ES-I3 (cell line): ENCODE measurements at regions not wholly inside any gene's neighbourhood (a gene's known extent, or its start where the extent isn't known, plus 50 kb on each side); places are given as distances from the start of the nearest gene placed in this dataset.

Experiments used
- H3K36me3 ChIP-seq: 2 replicates; pipeline ENCODE4 v1.6.1; 2013; ENCODE audit warnings: mild to moderate bottlenecking, low read length, control low read depth, moderate library complexity; ENCODE audit not compliant: insufficient read depth
- H3K4me1 ChIP-seq: 2 replicates; pipeline ENCODE4 v1.6.1; 2013; ENCODE audit warnings: mild to moderate bottlenecking, control low read depth, low read length; ENCODE audit not compliant: insufficient read depth
- H3K9ac ChIP-seq: 2 replicates; pipeline ENCODE4 v1.6.1; 2013; ENCODE audit warnings: low read depth, mild to moderate bottlenecking, low read length, moderate library complexity
- H3K9me3 ChIP-seq: 2 replicates; pipeline ENCODE4 v1.6.1; 2013; ENCODE audit warnings: mild to moderate bottlenecking, low read length, moderate library complexity; ENCODE audit not compliant: control insufficient read depth, insufficient read depth

GRCh38 chr14:98321841-98322240, 950.2 kb downstream of the BCL11B start:
- Histone ChIP-seq H3K9ac (no peak overlapping the region), H3K9me3 (no peaks in the 10 kb centered on the region; the same call in 1 of the 2 replicates), H3K36me3 (no peaks in the 10 kb centered on the region), H3K4me1 (no peaks in the 10 kb centered on the region)

GRCh38 chr14:98323836-98324235, 948.2 kb downstream of the BCL11B start:
- Histone ChIP-seq H3K9me3 (peaks cover 3% of the 10 kb centered on the region; the same call in 1 of the 2 replicates), H3K4me1 (no peaks in the 10 kb centered on the region), H3K9ac (no peak overlapping the region), H3K36me3 (no peaks in the 10 kb centered on the region)

DNA sequence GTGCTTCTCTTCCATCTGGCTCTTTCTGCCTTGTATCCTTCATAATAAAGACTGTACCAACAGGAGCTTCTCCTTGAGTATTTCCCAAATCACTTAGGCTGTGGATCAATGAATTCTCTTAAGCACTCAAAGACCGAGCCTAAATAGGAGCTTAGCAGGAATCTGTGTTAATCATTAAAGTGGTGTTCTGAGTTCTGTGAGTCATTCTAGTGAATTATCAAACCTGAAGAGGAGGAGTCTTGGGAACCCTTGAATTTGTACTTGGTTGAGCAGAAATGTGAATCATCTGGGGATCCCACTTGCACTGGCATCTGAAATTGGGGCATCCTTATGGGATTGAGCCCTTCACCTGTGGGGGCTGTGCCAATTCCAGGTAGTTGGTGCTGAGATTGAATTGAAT, 946.2 kb downstream of the BCL11B start:
- Histone ChIP-seq H3K36me3 (no peaks in the 10 kb centered on the region), H3K9me3 (peaks cover 3% of the 10 kb centered on the region; the same call in 1 of the 2 replicates), H3K9ac (no peak overlapping the region), H3K4me1 (no peaks in the 10 kb centered on the region)

GRCh38 chr14:98328496-98328895, 943.5 kb downstream of the BCL11B start:
- Histone ChIP-seq H3K9me3 (peaks cover 6% of the 10 kb centered on the region; the same call in 1 of the 2 replicates), H3K4me1 (no peaks in the 10 kb centered on the region), H3K9ac (no peak overlapping the region)

DNA sequence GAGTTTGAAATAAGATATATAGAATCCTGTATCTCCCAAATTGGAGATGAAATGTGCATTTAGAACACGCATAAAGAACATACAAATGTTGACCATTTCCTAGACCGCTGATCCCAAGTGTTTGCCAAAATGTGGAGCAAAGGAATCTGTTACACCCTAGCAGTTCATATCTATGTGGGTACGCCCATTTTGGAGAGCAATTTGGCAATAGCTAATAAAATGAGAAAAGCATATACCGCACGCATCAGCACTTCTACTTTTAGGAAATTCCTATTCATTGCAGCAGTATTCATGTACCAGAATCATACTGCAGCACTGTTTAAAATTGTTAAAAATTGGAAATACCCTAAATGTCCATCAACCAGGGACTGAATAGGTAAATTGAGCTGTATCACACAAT, 937.8 kb downstream of the BCL11B start:
- no peaks in the 10 kb centered on the region for H3K4me1 ChIP-seq
- no peak overlapping the region for H3K9ac ChIP-seq
- H3K36me3 ChIP-seq = no peaks in the 10 kb centered on the region
- H3K9me3 ChIP-seq = 0 out of 2 replicates have a peak, but pooled peaks cover 3% of the 10 kb centered on the region

More at GRCh38 chr14:98328496-98328895, 943.5 kb downstream of the BCL11B start:
- H3K36me3 ChIP-seq = no peaks in the 10 kb centered on the region

- no peaks in the 10 kb centered on the region for H3K4me1 ChIP-seq
- no peaks in the 10 kb centered on the region for H3K9me3 ChIP-seq
- H3K36me3 ChIP-seq = no peaks in the 10 kb centered on the region
- H3K9ac ChIP-seq = no peak overlapping the region
Measured at GRCh38 chr14:98341211-98341610, 930.8 kb downstream of the BCL11B start.

- H3K36me3 ChIP-seq = no peaks in the 10 kb centered on the region
- no peaks in the 10 kb centered on the region for H3K4me1 ChIP-seq
- no peaks in the 10 kb centered on the region for H3K9me3 ChIP-seq
- no peak overlapping the region for H3K9ac ChIP-seq
Measured at GRCh38 chr14:98345161-98345560, 926.8 kb downstream of the BCL11B start.

GRCh38 chr14:98347686-98348085, 924.3 kb downstream of the BCL11B start:
- H3K9me3 ChIP-seq = no peaks in the 10 kb centered on the region
- no peak overlapping the region for H3K9ac ChIP-seq
- no peaks in the 10 kb centered on the region for H3K4me1 ChIP-seq
- no peaks in the 10 kb centered on the region for H3K36me3 ChIP-seq

GRCh38 chr14:98348505-98348904, 923.5 kb downstream of the BCL11B start:
- Histone ChIP-seq H3K36me3 (no peaks in the 10 kb centered on the region), H3K4me1 (no peaks in the 10 kb centered on the region), H3K9ac (no peak overlapping the region), H3K9me3 (no peaks in the 10 kb centered on the region)

- H3K36me3 ChIP-seq = no peaks in the 10 kb centered on the region
- no peaks in the 10 kb centered on the region for H3K9me3 ChIP-seq
- no peak overlapping the region for H3K9ac ChIP-seq
- H3K4me1 ChIP-seq = no peaks in the 10 kb centered on the region
Measured at GRCh38 chr14:98350213-98350612, 921.8 kb downstream of the BCL11B start.

- H3K36me3 ChIP-seq = no peaks in the 10 kb centered on the region
- H3K9me3 ChIP-seq = no peaks in the 10 kb centered on the region
- H3K4me1 ChIP-seq = no peaks in the 10 kb centered on the region
- no peak overlapping the region for H3K9ac ChIP-seq
Measured at GRCh38 chr14:98364961-98365360, 907.0 kb downstream of the BCL11B start.

DNA sequence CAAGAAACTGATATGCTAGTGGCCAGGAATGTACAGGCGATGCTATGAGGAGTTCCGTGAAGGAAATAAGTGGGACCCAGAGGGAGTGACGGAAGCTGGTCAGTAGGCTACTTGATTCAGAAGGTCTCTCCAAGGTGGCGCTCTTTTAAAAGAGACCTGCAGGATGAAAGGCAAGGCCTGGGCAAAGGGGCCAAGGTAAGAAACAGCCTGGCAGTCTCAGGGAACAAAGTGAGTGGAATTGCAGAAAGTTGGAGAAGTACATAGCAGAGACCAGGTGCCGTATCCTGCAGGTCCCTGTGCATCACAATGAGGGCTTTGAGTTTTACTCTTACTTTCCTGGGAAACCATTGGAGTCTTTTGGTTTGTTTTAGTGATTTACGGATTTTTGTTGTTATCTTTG, 905.6 kb downstream of the BCL11B start:
- no peaks in the 10 kb centered on the region for H3K4me1 ChIP-seq
- no peaks in the 10 kb centered on the region for H3K36me3 ChIP-seq
- H3K9me3 ChIP-seq = no peaks in the 10 kb centered on the region
- no peak overlapping the region for H3K9ac ChIP-seq

GRCh38 chr14:98368221-98368620, 903.8 kb downstream of the BCL11B start:
- Histone ChIP-seq H3K4me1 (no peaks in the 10 kb centered on the region), H3K9me3 (no peaks in the 10 kb centered on the region), H3K9ac (no peak overlapping the region), H3K36me3 (no peaks in the 10 kb centered on the region)

GRCh38 chr14:98368916-98369315, 903.1 kb downstream of the BCL11B start:
- no peaks in the 10 kb centered on the region for H3K9me3 ChIP-seq
- H3K36me3 ChIP-seq = no peaks in the 10 kb centered on the region
- no peaks in the 10 kb centered on the region for H3K4me1 ChIP-seq
- H3K9ac ChIP-seq = no peak overlapping the region

DNA sequence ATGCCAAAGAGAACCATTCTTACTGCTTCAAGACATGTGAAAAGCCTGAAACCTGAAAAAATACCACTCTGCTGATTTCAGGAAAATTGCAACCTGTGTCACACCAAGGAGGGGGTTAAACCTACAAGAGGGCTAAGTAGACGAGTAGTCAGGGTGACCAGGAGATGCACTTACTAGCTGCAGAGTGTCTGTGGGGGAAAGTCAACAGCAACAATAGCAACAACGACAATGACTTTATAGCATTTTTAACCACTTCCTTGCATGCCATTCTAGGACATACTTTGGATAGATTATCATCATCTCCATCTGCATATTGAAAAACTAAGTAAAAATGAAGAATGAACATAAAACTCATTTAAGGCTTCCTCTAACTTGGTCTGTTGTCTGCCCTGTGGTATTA, 902.7 kb downstream of the BCL11B start:
- Histone ChIP-seq H3K4me1 (no peaks in the 10 kb centered on the region), H3K9me3 (no peaks in the 10 kb centered on the region), H3K36me3 (no peaks in the 10 kb centered on the region), H3K9ac (no peak overlapping the region)

DNA sequence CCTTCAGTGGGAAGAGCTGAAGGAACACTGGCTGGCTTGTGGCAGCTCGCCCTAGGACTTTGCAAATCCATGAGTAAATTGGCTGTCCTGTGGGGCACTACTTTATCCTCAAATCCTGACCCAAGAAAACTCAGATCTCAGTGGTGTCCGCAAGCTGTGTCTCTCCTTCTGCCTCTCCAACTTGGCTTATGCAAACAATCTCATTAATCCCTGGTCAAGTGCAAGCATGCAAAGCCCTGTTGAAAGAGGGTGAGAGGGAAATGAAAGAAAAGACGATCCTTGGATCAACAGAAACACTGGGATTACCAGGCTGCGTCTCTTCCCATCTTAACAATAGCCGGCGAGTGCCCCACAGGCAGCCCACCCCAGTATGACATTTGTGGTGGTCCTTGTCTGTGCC, 901.6 kb downstream of the BCL11B start:
- Histone ChIP-seq H3K9ac (no peak overlapping the region), H3K4me1 (no peaks in the 10 kb centered on the region), H3K36me3 (no peaks in the 10 kb centered on the region), H3K9me3 (no peaks in the 10 kb centered on the region)
